D721Med (cell line): ENCODE measurements at regions not wholly inside any gene's neighbourhood (a gene's known extent, or its start where the extent isn't known, plus 50 kb on each side); places are given as distances from the start of the nearest gene placed in this dataset.

ENCODE experiments used
- DNase-seq: peaks from one replicate; pipeline ENCODE4 v3.0.0; 2011; ENCODE audit warnings: low spot score; ENCODE audit not compliant: insufficient read length
- FAIRE-seq: peaks from 2 replicates; lab custom pipeline; 2011; peaks lifted over from hg19 to GRCh38; lab: Jason Lieb, UNC
- CTCF ChIP-seq: IDR thresholded peaks from 2 replicates; pipeline ENCODE4 v1.5.1; 2012; ENCODE audit warnings: mild to moderate bottlenecking, control low read depth; ENCODE audit not compliant: insufficient read depth; ENCODE audit errors: missing control alignments

GRCh38 chr2:126449677-126450076 is 206.3 kb upstream of the GYPC start:
- DNase-seq = no peak
- no peak for FAIRE-seq
- TF ChIP-seq CTCF = no peak

GRCh38 chr2:126463892-126464674 is 191.9 kb upstream of the GYPC start:
- no peak for FAIRE-seq
- no peak for DNase-seq
- no peak for TF ChIP-seq CTCF

GRCh38 chr2:126467367-126468054 is 188.4 kb upstream of the GYPC start:
- DNase-seq (no peak), FAIRE-seq (no peak)
- no peak for TF ChIP-seq CTCF

GRCh38 chr2:126475031-126475430 is 180.9 kb upstream of the GYPC start:
- no peak for FAIRE-seq
- no peak for DNase-seq
- no peak for TF ChIP-seq CTCF

GRCh38 chr2:126476691-126477090 is 179.3 kb upstream of the GYPC start:
- DNase-seq (no peak), FAIRE-seq (no peak)
- TF ChIP-seq CTCF = no peak

GRCh38 chr2:126480033-126480432 is 175.9 kb upstream of the GYPC start:
- TF ChIP-seq CTCF = no peak

More at GRCh38 chr2:126480033-126480432, 175.9 kb upstream of the GYPC start:
- FAIRE-seq (no peak), DNase-seq (no peak)
